ENCODE measurements at regions not wholly inside any gene's neighbourhood (a gene's known extent, or its start where the extent isn't known, plus 50 kb on each side); places are given as distances from the start of the nearest gene placed in this dataset.
A peak's percentile ranks its signal among the peaks of the same experiment; 100 is the strongest.

- DNase-seq (ENCODE audit: low spot score), result no peak
Measured at GRCh38 chr13:95352486-95352885, 51.2 kb upstream of the ABCC4 start.

- no peak for DNase-seq (ENCODE audit: low spot score)
Measured at GRCh38 chr13:95354156-95354555, 52.9 kb upstream of the ABCC4 start.

GRCh38 chr13:95354680-95355487 is 53.6 kb upstream of the ABCC4 start:
- DNase-seq (ENCODE audit: low spot score), result no peak

- DNase-seq (ENCODE audit: low spot score), result no peak
Measured at GRCh38 chr13:95355494-95355893, 54.2 kb upstream of the ABCC4 start.

- no peak for DNase-seq (ENCODE audit: low spot score)
Measured at GRCh38 chr13:95356916-95357315, 55.7 kb upstream of the ABCC4 start.

- DNase-seq (ENCODE audit: low spot score), result no peak
Measured at GRCh38 chr13:95357875-95358274, 56.6 kb upstream of the ABCC4 start.

GRCh38 chr13:95360052-95360451 is 58.8 kb upstream of the ABCC4 start:
- no peak for DNase-seq (ENCODE audit: low spot score)

GRCh38 chr13:95360464-95361097 is 59.3 kb upstream of the ABCC4 start:
- DNase-seq (ENCODE audit: low spot score), result no peak

- DNase-seq (ENCODE audit: low spot score), result no peak
Measured at GRCh38 chr13:95361686-95362085, 60.4 kb upstream of the ABCC4 start.

GRCh38 chr13:95362666-95363065 is 61.4 kb upstream of the ABCC4 start:
- no peak for DNase-seq (ENCODE audit: low spot score)

- no peak for DNase-seq (ENCODE audit: low spot score)
Measured at GRCh38 chr13:95367309-95367843, 66.1 kb upstream of the ABCC4 start.

GRCh38 chr13:95368998-95369397 is 67.7 kb upstream of the ABCC4 start:
- no peak for DNase-seq (ENCODE audit: low spot score)

- no peak for DNase-seq (ENCODE audit: low spot score)
Measured at GRCh38 chr13:95375706-95376105, 74.5 kb upstream of the ABCC4 start.

GRCh38 chr13:95378603-95379002 is 77.4 kb upstream of the ABCC4 start:
- no peak for DNase-seq (ENCODE audit: low spot score)

GRCh38 chr13:95380468-95381211 is 79.4 kb upstream of the ABCC4 start:
- DNase-seq (ENCODE audit: low spot score), result peak; percentile 71

GRCh38 chr13:95381212-95381527 is 79.9 kb upstream of the ABCC4 start:
- DNase-seq (ENCODE audit: low spot score), result no peak

- DNase-seq (ENCODE audit: low spot score), result no peak
Measured at GRCh38 chr13:95382411-95382810, 81.2 kb upstream of the ABCC4 start.

- DNase-seq (ENCODE audit: low spot score), result no peak
Measured at GRCh38 chr13:95382916-95383315, 81.7 kb upstream of the ABCC4 start.

- no peak for DNase-seq (ENCODE audit: low spot score)
Measured at GRCh38 chr13:95385373-95385772, 84.1 kb upstream of the ABCC4 start.

GRCh38 chr13:95385798-95386197 is 84.5 kb upstream of the ABCC4 start:
- DNase-seq (ENCODE audit: low spot score), result no peak

- DNase-seq (ENCODE audit: low spot score), result no peak
Measured at GRCh38 chr13:95386370-95386769, 85.1 kb upstream of the ABCC4 start.

- no peak for DNase-seq (ENCODE audit: low spot score)
Measured at GRCh38 chr13:95387733-95388207, 86.5 kb upstream of the ABCC4 start.

Data from hepatic stellate cell (primary cell).